Daoy (cell line): ENCODE measurements at regions not wholly inside any gene's neighbourhood (a gene's known extent, or its start where the extent isn't known, plus 50 kb on each side); places are given as distances from the start of the nearest gene placed in this dataset.
A peak's percentile ranks its signal among the peaks of the same experiment; 100 is the strongest.

Experiments used
- DNase-seq: peaks from one replicate; pipeline ENCODE4 v3.0.0-alpha.2; 2015; ENCODE audit warnings: low read depth

DNA sequence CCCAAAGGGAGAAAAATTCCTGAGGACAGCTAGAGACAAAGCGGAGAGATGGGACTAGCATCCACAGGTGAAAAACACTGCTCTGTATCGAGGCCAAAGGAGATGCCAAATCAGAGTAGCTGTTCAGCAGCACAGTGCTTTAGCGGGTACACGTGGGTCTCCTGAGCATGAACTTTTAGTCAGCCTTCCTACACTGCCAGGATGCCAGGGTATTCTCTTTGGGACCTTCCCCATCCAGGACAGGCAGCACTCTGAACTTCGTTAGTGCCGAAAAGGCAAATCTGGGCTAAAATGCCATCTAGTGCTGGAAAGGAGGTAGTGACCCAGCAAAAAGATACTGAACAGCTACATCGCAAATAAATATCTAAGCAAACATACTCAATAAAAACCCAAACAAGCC, 64.9 kb downstream of the C6orf58 start:
- peak; percentile 39 for DNase-seq
